ENCODE measurements at regions not wholly inside any gene's neighbourhood (a gene's known extent, or its start where the extent isn't known, plus 50 kb on each side); places are given as distances from the start of the nearest gene placed in this dataset.

- TF ChIP-seq CTCF (IDR thresholded peaks at IDR 0.05 in 2 of 3, conservative IDR thresholded peaks at IDR 0.05 in 1 of 3; ENCODE audit: borderline replicate concordance in 1 of 3, insufficient read depth in 1 of 3, low read depth in 2 of 3, low read length in 2 of 3) (no peak), POLR2AphosphoS5 (IDR thresholded peaks at IDR 0.05; ENCODE audit: low read depth, low read length) (no peak), EZH2phosphoT487 (IDR thresholded peaks at IDR 0.05; ENCODE audit: borderline replicate concordance) (no peak), TCF7L2 (IDR thresholded peaks at IDR 0.05; ENCODE audit: borderline replicate concordance, extremely low read depth, insufficient read depth, insufficient read length) (no peak), MAX (IDR thresholded peaks at IDR 0.05) (no peak), EGR1 (IDR thresholded peaks at IDR 0.05; ENCODE audit: low read depth) (no peak), ELF1 (IDR thresholded peaks at IDR 0.05; ENCODE audit: borderline replicate concordance, low read depth) (no peak), YY1 (IDR thresholded peaks at IDR 0.05; ENCODE audit: extremely low read depth, insufficient replicate concordance, low read depth, low read length) (no peak), REST (IDR thresholded peaks at IDR 0.05; ENCODE audit: low read depth) (no peak)
Measured at GRCh38 chr10:36373424-36374096, 731.5 kb upstream of the FZD8 start.
